ENCODE measurements at regions not wholly inside any gene's neighbourhood (a gene's known extent, or its start where the extent isn't known, plus 50 kb on each side); places are given as distances from the start of the nearest gene placed in this dataset.
"Not testable (repeated sequence)": the region's sequence is repeated elsewhere in the genome, so short reads cannot be mapped to it uniquely, and the experiment has no call there.

DNA sequence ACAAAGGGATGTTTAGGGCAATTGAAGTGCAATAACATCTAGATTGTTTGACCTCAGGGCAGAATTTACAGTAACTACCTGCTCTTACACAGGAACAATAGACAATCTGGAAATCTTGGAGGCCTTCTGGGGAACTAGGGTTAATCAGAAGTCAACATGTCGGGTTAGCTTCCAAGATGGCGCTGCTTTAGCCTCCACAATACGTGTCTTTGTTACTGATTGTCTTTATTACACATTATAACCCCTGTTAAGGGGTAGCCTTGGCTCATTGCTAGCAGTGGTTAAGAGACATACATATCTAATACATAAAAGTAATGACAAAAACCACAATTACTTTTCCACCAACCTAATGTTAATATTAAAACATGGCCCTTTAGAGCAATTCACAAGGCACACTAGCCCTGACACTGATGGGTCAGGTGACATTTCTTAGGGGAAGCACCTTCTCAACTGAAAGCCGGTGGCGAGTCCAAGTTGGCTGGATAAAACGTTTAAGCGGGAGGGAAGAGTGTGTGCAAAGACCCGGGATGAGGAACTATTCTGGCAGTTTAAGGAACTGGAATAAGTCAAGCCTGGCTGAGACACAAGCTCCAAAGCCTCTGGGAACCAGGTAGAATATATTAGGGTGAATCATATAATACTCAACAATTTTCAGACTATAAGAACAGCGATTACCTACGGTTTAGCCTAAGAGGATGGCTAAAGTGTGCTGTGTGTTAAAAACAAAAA is 236.9 kb downstream of the BCAS1 start:
- no peak for DNase-seq

DNA sequence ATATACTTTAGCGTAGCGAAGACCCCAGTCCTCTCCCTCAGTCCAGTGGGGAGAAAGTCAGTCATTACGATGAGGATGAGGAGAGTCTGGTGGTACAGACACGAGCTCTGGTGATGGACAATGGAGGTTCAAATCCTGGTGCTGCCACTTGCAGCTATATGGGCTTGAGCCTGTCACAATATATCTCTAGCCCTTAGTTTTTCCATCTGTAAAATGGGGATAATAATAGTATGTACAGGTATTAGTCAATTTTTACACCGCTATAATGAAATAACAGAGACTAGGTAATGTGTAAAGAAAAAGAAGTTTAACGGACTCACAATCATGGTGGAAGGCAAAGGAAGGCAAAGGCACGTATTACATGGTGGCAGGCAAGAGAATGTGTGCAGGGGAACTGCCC is 237.9 kb downstream of the BCAS1 start:
- no peak for DNase-seq

DNA sequence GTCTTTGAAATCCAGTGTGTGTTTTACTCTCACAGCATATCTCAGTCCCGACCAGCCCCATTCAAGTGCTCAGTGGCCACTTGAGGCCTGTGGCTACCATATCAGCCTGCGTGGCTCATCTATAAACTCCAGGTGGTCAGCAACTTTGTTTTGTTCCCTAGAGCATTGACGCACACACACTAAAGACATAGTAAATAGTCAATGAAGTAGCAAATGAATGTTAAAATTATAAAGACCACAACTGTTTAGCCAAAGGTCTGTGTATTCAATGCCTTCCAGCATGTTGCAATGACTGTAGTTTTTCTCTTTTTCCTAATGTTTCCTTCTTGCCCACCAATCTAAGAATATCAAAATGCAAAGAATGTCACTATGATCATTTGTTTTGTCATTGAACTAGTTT is 238.2 kb upstream of the ZNF217 start:
- DNase-seq, result no peak

DNA sequence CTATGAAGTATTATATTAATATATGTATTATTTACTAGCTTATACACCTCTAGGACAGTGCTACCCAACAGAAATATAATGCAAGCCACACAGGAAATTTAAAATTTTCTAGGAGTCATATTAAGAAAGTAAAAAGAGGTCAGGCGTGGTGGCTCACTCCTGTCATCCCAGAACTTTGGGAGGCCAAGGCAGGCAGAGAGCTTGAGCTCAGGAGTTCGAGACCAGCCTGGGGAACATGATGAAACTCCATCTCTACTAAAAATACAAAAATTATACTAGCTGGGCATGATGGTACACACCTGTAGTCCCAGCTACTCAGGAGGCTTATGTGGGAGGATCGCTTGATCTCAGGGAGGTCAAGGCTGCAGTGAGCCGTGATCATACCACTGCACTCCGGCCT is 237.6 kb upstream of the ZNF217 start:
- no peak for DNase-seq

DNA sequence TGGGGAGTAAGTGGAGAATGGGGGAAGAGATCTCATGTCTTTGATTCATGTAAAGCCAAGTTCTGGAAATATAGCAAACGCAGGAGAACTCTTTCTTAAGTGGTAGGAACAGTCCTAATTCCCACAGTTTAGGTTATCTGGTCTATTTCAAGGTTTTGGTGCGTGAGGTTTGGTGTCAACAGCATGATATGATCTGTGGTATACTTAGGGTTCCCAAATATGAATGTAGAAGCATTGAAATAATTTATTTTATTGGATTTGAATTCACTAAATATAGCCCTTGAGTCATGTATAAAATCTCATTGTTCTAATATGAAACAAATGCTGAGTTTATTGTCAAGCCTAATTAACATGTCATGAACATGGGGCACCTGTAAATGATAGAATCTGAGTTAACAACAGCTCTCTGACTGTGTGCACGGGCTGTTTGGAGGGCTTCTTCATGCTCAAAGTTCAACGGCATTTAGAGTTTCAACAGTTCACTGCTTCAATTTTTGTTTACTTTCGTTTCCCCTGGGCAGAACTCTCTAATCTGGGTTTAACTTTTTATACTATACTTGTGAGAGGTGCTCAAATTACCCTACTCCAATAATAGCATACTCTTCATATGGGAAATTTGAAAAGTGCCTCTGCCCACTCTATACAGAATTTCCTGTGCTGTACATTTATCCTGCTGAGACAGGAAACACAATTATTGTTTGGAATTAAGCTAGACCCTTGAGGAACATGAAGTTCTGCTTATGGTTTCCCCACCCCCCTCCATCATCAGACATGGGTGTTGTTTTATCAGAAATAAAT is 236.3 kb upstream of the ZNF217 start:
- DNase-seq, result peak; percentile 18

DNA sequence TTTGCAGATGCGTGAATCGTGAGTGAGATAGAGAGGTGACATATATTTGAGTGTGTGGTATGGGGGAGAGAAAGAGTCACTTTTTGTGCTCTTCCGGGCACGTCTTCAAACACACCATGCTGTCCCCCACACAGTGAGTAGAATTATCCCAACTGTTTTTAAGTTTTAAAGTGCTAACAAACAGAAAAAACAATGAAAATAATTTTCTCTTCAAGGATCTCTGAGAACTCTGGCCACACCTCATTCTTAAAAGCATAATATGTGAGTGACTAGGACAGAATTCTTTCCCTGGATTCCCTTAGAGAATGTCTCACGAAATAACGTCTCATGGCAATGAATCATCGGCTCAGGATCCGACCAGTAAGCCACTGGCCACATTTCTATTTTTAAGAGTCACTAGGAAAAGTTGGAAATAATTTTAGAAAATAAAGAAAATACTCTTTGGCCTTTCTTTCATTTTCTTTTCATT is 235.7 kb upstream of the ZNF217 start:
- DNase-seq, result peak; percentile 23

DNA sequence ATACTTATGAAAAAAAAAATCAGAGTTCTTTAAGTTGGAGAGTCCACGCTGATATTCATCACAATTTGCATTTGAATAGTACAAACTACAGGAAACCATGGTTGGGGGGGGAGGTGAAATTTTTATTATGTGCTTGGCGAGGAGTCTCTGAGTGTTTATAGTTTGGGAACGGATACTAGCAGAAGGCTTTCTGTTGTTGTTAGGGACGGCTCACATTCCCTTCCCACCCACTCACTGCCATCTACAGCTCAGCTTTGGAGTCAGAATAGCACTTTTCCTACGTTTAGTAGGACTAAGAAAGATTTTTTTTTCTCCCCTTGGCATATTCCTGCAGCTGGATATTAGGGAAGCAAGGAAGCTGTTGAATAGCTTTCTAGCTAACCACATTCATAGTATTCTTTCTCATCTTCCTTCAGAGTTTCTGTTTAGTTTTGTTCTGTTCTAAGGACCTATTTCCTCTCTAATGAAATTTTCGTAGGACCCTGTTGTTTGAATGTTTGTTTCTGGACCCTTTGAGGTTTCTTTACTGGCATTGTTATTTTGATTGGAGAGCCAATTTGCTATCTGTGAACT is 235.1 kb upstream of the ZNF217 start:
- peak; percentile 53 for DNase-seq

DNA sequence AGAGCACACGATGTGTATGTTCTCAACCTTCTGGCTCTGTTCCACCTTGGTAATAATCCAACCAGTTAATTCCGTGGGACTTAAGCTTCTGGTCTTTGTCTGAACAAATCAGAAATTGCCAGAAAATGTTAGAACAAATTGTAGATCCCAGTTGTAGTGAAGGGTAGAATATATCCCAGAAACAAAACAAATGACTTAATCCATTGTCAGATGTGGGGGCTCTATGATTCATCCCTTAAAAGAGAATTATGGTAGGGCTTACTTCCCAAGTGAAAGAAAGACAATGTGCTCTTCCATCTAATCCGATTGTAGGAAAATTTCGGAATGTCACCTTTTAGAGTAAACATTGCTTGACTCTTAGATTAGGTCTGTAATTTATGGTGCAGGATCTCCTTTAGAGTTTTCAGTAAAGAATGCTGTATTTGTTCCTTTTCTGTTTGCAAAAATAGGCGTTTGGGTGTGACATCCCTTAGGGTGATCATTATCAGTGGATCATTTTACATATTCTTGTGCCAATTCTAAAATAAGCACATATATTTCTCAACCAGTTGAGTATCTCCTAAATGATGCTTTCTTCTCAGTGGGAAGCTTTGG is 234.5 kb upstream of the ZNF217 start:
- DNase-seq, result peak; percentile 62

DNA sequence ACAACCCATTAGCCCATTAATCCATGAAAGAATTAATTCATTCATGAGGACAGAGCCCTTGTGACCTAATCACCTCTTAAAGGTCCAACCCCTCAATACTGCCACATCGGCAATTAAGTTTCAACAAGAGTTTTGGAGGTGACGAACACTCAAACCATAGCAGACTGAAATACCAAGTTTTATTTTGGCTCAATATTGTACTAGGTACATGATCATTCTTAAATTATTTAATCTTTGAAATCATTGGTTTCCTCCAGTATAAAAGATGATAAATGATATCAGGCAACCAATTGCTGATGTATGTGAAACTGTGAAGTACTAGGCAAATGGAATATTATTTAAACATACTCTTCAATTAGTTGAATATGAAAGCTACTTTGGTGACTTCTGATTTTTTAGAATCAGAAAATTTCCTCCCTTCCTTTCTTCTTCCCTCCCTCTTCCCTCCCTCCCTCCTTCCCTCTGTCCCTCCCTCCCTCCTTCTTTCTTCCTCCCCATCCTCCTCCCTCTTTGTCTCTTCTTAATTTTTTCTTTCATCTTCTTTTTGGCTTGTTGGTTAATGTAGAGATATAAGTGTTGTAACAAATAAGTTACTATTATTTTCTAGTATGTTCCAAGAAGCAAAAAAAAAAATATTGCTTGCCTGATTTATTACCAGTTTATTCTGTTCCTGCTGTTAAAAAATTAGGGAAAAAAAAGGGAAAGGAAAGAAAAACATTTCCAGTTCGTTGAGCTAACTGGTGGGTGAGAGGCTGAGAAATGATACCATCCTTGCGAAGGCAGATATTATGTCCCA is 233.9 kb upstream of the ZNF217 start:
- peak; percentile 15 for DNase-seq

DNA sequence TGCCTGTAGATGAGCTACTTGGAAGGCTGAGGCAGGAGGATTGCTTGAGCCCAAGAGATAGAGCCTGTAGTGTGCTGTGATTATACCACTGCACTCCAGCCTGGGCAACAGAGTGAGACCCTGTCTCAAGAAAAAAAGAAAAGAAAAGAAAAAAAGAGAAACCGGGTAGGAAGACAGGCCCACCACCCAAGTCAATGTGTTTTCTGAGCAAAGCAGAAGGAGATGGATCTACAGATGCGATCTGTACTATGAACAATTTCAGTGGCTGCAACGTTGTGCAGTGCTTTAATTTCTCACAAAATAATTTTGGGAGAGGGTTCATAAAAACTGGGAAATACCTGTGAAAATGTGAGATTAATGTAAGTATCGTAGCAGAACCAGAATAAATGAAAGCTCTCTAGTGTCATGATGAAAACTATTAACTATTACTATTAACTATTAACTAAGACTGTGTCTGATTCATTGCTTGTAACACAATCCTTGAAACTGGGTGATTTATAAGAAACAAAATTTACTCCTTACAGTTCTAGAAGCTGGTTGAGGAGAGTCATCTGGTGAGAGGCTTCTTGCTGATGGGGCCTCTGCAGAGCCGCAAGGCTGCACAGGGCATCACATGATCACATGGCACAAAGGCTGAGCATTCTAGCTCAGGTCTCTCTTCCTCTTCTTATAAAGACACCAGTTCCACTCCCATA is 233.1 kb upstream of the ZNF217 start:
- DNase-seq, result no peak

DNA sequence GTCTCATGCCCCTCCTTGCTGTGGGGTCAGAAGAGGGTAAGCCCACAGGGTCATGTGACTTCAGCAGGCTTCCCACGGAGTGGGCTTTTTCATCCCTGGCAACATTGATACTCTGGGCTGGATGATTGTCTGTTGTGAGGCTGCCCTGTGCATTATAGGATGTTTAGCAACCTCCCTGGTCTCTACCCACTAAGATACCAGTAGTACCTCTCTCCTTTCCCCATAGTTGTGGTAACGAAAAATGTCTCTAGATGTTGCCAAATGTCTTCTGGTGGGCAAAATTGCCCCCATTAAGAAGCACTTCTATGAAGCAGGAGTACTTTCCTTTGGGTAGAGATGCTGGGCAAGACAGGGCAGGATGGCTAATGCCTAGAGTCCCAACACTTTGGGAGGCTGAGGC is 232.5 kb upstream of the ZNF217 start:
- DNase-seq, result no peak

DNA sequence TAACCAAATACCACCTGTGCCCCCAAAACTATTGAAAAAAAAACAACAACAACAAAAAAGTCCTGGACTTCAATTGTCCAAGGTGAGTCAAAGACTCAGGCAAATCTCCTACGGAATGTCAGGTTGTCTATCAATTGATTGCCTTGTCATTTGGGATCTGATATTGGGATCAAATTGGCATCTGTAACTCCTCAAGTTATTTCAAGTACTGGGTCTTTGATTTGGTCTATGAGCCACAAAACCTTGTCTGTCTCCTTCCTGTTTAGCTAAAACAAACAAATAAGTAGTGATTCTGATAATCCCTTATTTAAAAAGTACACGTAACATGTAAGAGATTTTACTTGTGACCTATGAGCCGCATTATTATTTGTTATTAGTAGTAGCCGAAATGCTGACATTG is 231.6 kb upstream of the ZNF217 start:
- DNase-seq, result no peak

DNA sequence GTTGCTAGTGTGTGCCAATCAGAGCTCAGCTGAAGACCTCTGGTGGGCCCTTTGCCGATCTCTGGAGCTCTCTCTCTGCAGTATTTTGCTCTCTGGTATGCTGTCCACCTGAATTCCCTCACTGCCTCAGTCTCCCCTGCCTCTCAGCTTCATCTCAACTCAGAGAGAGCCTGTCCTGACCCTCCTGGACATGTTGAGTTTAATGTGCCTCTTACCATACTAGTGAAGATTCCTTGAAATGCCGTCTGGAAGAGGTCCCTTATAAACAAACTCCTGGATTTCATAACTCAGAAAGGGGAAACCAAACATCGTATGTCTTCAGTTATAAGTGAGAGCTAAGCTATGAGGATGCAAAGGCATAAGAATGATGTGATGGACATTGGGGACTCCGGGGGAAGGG is 231.1 kb upstream of the ZNF217 start:
- DNase-seq, result no peak

DNA sequence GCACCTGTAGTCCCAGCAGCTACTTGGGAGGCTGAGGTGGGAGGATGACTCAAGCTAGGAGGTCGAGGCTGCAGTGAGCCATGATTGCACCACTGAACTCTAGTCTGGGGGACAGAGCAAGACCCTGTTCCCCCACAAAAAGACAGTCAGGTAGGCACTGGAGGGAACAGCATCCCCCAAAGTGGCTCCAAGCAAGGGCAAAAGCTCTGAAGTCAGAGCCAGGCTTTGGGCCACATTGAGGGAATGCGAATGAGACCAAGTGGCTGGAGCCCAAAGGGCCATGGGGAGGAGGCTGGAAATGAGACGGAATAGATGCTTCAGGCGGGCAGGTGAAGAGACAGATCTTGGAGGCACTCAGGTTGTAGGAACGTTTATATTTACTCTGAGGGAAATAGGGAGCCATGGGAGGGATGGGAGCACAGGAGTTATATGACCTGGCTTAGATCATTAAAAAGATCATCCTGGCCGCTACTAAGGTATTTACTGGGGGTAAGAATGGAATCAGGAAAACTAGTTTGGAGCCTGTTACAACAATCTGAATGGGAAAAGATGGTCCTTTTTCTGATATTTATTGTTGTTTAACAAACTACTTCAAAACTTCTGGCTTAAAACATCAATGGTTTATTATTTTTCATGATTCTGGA is 229.6 kb upstream of the ZNF217 start:
- DNase-seq, result no peak

DNA sequence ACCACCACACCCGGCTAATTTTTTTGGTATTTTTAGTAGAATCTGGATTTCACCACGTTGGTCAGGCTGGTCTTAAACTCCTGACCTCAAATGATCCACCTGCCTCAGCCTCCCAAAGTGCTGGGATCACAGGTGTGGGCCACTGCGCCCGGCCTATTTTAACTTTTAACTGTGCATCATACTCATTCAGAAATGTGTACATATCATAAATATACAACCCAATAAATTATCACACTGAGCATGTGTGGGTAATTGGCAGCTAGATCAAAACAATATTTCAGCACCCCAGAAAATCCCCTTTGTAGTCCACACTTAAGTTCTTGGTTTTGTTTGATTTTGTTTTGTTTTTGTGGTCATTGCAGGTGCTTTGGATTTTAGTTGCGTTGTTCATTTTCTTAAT is 228.9 kb upstream of the ZNF217 start:
- no peak for DNase-seq

DNA sequence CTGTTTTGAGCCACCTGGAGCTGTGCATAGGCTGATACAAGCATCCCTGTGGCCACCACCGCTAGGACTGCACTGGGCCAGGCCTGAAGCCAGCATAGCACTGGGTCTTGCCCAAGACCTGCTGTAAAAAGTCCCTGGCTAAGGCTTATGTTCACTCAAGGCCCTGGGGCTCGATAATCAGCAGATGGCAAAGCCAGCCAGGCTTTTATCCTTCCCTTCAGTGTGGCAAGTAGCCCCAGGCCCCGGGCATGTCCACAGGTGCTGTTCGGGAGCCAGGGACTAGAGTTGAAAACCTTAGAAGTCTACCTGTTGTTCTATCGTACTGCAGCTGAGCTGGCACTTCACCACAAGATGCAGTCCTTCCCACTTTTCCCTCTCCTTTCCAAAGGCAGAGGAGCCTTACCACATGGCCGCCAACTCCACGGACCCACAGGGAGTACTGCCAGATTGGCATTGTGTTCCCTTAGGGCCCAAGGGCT is 226.4 kb upstream of the ZNF217 start:
- no peak for DNase-seq

DNA sequence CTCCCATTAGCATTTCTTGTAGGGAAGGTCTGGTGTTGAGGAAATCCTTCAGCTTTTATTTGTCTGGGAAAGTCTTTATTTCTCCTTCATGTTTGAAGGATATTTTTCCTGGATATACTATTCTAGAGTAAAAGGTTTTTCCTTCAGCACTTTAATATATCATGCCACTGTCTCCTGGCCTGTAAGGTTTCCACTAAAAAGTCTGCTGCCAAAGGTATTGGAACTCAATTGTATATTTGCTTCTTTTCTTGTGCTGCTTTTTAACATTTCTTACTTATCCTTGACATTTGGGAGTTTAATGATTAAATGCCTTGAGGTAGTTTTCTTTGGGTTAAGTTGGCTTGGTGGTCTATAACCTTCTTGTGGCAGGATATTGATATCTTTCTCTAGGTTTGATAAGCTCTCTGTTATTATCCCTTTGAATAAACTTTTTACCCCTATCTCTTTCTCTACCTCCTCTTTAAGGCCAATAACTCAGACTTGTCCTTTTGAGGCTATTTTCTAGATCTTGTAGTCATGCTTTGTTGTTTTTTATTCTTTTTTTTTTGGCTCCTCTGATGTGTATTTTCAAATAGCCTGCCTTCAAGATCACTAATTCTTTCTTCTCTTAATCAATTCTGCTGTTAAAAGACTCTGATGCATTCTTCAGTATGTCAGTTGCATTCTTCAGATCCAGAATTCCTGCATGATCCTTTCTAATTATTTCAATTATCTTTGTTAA is 225.0 kb upstream of the ZNF217 start:
- DNase-seq, result no peak

DNA sequence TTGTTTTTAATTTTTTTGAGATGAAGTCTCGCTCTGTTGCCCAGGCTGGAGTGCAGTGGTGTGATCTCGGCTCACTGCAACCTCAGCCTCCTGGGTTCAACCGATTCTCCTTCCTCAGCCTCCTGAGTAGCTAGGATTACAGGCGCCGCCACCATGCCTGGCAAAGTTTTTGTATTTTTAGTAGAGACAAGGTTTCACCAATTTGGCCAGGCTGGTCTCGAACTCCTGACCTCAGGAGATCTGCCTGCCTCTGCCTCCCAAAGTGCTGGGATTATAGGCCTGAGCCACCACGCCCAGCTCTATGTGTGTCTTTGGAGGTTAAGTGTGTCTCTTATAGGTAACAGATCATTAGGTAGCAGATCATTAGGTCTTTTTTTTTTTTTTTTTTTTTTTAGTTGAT is 223.9 kb upstream of the ZNF217 start:
- not testable (repeated sequence) for DNase-seq

DNA sequence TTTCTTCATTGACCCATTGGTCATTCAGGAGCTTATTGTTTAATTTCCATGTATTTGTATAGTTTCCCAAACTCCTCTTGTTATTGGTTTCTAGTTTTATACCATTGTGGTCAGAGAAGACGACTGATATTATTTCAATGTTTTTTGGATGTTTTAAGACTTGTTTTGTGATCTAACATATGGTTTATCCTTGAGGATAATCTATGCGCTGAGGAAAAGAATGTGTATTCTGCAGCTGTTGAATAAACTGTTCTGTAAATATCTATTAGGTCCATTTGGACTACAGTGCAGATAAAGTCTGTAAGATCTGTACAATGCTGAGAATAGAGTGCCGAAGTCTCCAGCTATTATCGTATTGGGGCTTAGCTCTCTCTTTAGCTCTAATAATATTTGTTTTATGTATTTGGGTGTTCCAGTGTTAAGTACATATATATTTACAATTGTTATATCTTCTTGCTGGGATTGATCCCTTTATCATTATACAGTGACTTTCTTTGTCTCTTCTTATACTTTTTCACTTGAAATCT is 223.3 kb upstream of the ZNF217 start:
- DNase-seq, result no peak

DNA sequence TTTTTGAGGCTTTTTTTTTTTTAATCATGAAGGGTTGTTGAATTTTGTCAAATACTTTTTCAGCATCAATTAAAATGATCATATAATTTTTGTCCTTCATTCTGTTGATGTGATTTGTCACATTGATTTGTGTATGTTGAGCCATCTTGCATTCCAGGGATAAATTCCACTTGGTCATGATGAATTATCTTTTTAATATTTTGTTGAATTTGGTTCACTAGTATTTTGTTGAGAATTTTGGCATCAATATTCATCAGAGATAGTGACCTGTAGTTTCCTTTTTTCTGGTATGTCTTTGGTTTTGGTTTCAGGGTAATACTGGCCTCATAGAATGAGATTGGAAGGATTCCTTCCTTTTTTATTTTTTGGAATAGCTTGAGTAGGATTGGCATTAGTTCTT is 221.9 kb upstream of the ZNF217 start:
- no peak for DNase-seq

DNA sequence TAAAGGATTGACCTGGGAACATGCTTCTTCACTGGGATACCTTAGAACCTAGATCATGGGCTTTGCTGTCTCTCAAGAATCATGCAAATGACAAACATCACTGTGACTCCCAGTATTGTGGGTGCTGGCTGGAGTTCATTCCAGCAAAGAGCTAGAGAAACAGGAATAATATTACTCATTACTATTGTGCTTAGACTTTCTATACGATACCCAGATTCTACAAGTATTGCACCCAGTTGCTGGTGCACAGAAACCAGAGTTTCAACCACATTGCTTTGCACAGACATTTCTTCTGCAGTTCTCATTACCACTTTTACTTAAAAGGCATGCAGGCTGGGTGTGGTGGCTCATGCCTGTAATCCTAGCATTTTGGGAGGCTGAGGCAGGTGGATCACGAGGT is 220.4 kb upstream of the ZNF217 start:
- no peak for DNase-seq

Data from eye (tissue), 1 donor.